Endothelial cell of umbilical vein (primary cell): ENCODE measurements at regions not wholly inside any gene's neighbourhood (a gene's known extent, or its start where the extent isn't known, plus 50 kb on each side); places are given as distances from the start of the nearest gene placed in this dataset.

ENCODE experiments used
- CTCF ChIP-seq, 2 donors: IDR thresholded peaks; 1 replicate in 1 of 2; 2 replicates in 1 of 2; pipeline ENCODE4 v1.5.1; 2011; ENCODE audit warnings: low read length in 2 of 2, mild to moderate bottlenecking in 2 of 2, moderate library complexity in 2 of 2, control low read depth in 1 of 2, inconsistent platforms in 1 of 2, low read depth in 1 of 2; ENCODE audit not compliant: insufficient read depth in 1 of 2; ENCODE audit errors: extremely low read depth in 1 of 2
- EZH2 ChIP-seq: IDR thresholded peaks from 2 replicates; pipeline ENCODE4 v1.6.1; 2012; ENCODE audit warnings: borderline replicate concordance, low read depth, mild to moderate bottlenecking, moderate library complexity, low read length, inconsistent platforms; ENCODE audit not compliant: severe bottlenecking
- FOS ChIP-seq: IDR thresholded peaks from 2 replicates; pipeline ENCODE4 v1.6.1; 2011; ENCODE audit warnings: mild to moderate bottlenecking, low read length, moderate library complexity, borderline replicate concordance; ENCODE audit not compliant: insufficient read depth
- GATA2 ChIP-seq: IDR thresholded peaks from 2 replicates; pipeline ENCODE4 v1.7.0; 2011; ENCODE audit warnings: low read depth, mild to moderate bottlenecking, moderate library complexity, mixed read lengths, low read length; ENCODE audit not compliant: insufficient read length, insufficient read depth
- JUN ChIP-seq: IDR thresholded peaks from 2 replicates; pipeline ENCODE4 v1.6.1; 2011; ENCODE audit warnings: borderline replicate concordance, low read depth; ENCODE audit not compliant: insufficient read length, insufficient read depth
- MAX ChIP-seq: IDR thresholded peaks from 2 replicates; pipeline ENCODE4 v1.6.1; 2011; ENCODE audit not compliant: insufficient read depth, insufficient read length
- MYC ChIP-seq: IDR thresholded peaks from one replicate; pipeline ENCODE4 v1.6.1; 2011; ENCODE audit warnings: mild to moderate bottlenecking, low read depth, low read length
- POLR2A ChIP-seq: IDR thresholded peaks from 2 replicates; pipeline ENCODE4 v1.6.1; 2012; ENCODE audit warnings: low read depth, mild to moderate bottlenecking, control low read depth, low read length
- POLR2AphosphoS5 ChIP-seq: IDR thresholded peaks from 2 replicates; pipeline ENCODE4 v1.6.1; 2012; ENCODE audit warnings: low read depth, mild to moderate bottlenecking, control low read depth, low read length, moderate library complexity; ENCODE audit not compliant: insufficient read depth

GRCh38 chr2:7685342-7686015 lies 768.3 kb downstream of the RNF144A start:
- TF ChIP-seq GATA2 (no peak), JUN (no peak), EZH2 (no peak), MAX (no peak), CTCF (IDR thresholded peaks at IDR 0.05; ENCODE audit: extremely low read depth in 1 of 2, insufficient read depth in 1 of 2, low read depth in 1 of 2, low read length in 2 of 2) (no peak), POLR2A (no peak), POLR2AphosphoS5 (no peak), MYC (no peak), FOS (no peak)
